Fibroblast of lung (primary cell): ENCODE measurements at regions not wholly inside any gene's neighbourhood (a gene's known extent, or its start where the extent isn't known, plus 50 kb on each side); places are given as distances from the start of the nearest gene placed in this dataset.

Source experiments
- DNase-seq, 2 donors: peaks; one replicate each; pipeline versions ENCODE4 v3.0.0 to v3.0.0-alpha.2; 2010; ENCODE audit warnings: low read depth in 2 of 2
- H2AFZ ChIP-seq: 2 replicates; pipeline ENCODE4 v1.5.1; 2012; ENCODE audit warnings: low read length, control low read depth, inconsistent platforms
- H3K27ac ChIP-seq: 2 replicates; pipeline ENCODE4 v1.5.1; 2011; ENCODE audit warnings: low read length, control low read depth; ENCODE audit not compliant: insufficient read depth
- H3K27me3 ChIP-seq: 2 replicates; pipeline ENCODE4 v1.5.1; 2011; ENCODE audit warnings: mild to moderate bottlenecking, low read length; ENCODE audit not compliant: control insufficient read depth, insufficient read depth
- H3K36me3 ChIP-seq: 2 replicates; pipeline ENCODE4 v1.5.1; 2011; ENCODE audit warnings: low read length; ENCODE audit not compliant: control insufficient read depth, insufficient read depth
- H3K4me1 ChIP-seq: 2 replicates; pipeline ENCODE4 v1.5.1; 2011; ENCODE audit warnings: low read length; ENCODE audit not compliant: control insufficient read depth, insufficient read depth; ENCODE audit errors: extremely low read depth
- H3K4me2 ChIP-seq: 2 replicates; pipeline ENCODE4 v1.5.1; 2011; ENCODE audit warnings: low read length, control low read depth; ENCODE audit not compliant: insufficient read depth; ENCODE audit errors: extremely low read depth
- H3K4me3 ChIP-seq, 4 experiments: fragments of 200-600 bp in 1 of 4; sonication (generic) in 1 of 4; replicated peaks in 1 of 4; 2 replicates each; pipeline ENCODE4 v1.5.1; 2011 to 2016; ENCODE audit warnings: low read length in 4 of 4, low read depth in 3 of 4, mild to moderate bottlenecking in 3 of 4, control low read depth in 2 of 4, inconsistent platforms in 1 of 4, mixed read lengths in 1 of 4; ENCODE audit not compliant: insufficient read depth in 1 of 4; ENCODE audit errors: control extremely low read depth in 1 of 4
- H3K79me2 ChIP-seq: 2 replicates; pipeline ENCODE4 v1.5.1; 2012; ENCODE audit warnings: mild to moderate bottlenecking, low read length, inconsistent platforms; ENCODE audit not compliant: control insufficient read depth, insufficient read depth
- H3K9ac ChIP-seq: 2 replicates; pipeline ENCODE4 v1.5.1; 2011; ENCODE audit warnings: mild to moderate bottlenecking, low read length, control low read depth; ENCODE audit not compliant: insufficient read depth
- H3K9me3 ChIP-seq: 2 replicates; pipeline ENCODE4 v1.5.1; 2012; ENCODE audit warnings: low read depth, low read length; ENCODE audit not compliant: control insufficient read depth, insufficient read depth
- H4K20me1 ChIP-seq: 2 replicates; pipeline ENCODE4 v1.5.1; 2011; ENCODE audit warnings: low read length; ENCODE audit not compliant: control insufficient read depth, insufficient read depth; ENCODE audit errors: extremely low read depth
- EZH2 ChIP-seq: IDR thresholded peaks from 2 replicates; pipeline ENCODE4 v1.5.1; 2012; ENCODE audit warnings: low read length, control low read depth, mild to moderate bottlenecking; ENCODE audit errors: missing control alignments
- TF ChIP-seq, protein P1 (sequence below), 2 donors: IDR thresholded peaks in 1 of 2; conservative IDR thresholded peaks in 1 of 2; 1 replicate in 1 of 2; 2 replicates in 1 of 2; pipeline ENCODE4 v1.5.1; 2011 to 2012; ENCODE audit warnings: low read length in 2 of 2, control low read depth in 1 of 2, inconsistent platforms in 1 of 2, low read depth in 1 of 2, mild to moderate bottlenecking in 1 of 2

DNA sequence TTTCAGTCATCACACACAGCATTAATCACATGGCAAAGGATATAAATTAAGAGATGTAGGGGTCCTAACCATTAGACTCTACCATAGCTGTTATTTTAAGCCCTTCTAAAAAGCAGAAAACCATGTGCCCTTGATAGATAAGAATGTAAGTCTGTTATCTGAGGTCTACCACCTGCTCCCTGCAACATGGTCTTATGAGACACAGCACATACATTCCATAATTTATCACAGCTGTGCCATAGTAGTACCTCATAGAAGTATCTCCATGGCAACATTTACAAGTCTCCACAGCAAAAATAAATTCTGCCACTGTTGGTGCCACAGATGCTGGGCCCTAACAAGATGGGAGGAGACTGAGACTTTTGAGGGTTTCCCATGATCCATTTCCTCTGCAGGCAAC is 265.4 kb downstream of the KDM5D start:
- DNase-seq = no peak
- no peaks in the 10 kb centered on the region for H3K4me1 ChIP-seq
- H3K4me3 ChIP-seq = no peak overlapping the region
- H3K27ac ChIP-seq = no peak overlapping the region
- H3K9me3 ChIP-seq = no peaks in the 10 kb centered on the region
- no peak overlapping the region for H3K9ac ChIP-seq
- H3K79me2 ChIP-seq = no peaks in the 10 kb centered on the region
- H3K4me2 ChIP-seq = no peak overlapping the region
- no peaks in the 10 kb centered on the region for H3K27me3 ChIP-seq
- H3K36me3 ChIP-seq = no peaks in the 10 kb centered on the region
- H2AFZ ChIP-seq = no peak overlapping the region
- no peaks in the 10 kb centered on the region for H4K20me1 ChIP-seq
- TF ChIP-seq, protein P1, sequence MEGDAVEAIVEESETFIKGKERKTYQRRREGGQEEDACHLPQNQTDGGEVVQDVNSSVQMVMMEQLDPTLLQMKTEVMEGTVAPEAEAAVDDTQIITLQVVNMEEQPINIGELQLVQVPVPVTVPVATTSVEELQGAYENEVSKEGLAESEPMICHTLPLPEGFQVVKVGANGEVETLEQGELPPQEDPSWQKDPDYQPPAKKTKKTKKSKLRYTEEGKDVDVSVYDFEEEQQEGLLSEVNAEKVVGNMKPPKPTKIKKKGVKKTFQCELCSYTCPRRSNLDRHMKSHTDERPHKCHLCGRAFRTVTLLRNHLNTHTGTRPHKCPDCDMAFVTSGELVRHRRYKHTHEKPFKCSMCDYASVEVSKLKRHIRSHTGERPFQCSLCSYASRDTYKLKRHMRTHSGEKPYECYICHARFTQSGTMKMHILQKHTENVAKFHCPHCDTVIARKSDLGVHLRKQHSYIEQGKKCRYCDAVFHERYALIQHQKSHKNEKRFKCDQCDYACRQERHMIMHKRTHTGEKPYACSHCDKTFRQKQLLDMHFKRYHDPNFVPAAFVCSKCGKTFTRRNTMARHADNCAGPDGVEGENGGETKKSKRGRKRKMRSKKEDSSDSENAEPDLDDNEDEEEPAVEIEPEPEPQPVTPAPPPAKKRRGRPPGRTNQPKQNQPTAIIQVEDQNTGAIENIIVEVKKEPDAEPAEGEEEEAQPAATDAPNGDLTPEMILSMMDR (conservative IDR thresholded peaks at IDR 0.05 in 1 of 2, IDR thresholded peaks at IDR 0.05 in 1 of 2; ENCODE audit: low read depth in 1 of 2, low read length in 2 of 2) = no peak
- TF ChIP-seq EZH2 = no peak

DNA sequence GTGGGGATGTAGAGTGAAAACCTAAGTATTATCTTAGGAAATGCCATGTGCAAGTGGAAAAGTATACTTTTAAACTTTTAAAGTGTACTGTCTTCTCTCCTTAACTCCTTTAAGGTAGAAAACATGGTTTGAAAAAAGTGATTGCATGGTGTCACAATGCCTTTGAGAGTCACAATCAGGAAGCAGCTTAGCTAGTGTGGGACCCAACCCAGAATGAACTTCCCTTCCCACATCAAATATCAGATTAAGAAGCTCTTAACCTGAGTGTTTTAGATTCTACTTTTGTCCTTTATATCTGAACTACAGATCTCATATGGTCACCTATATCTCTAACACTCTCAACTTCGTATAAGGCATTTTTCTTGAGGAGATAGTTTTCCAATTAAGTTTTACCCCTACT is 266.6 kb downstream of the KDM5D start:
- H3K79me2 ChIP-seq = no peaks in the 10 kb centered on the region
- H3K27me3 ChIP-seq = no peaks in the 10 kb centered on the region
- no peaks in the 10 kb centered on the region for H3K4me1 ChIP-seq
- no peak overlapping the region for H3K27ac ChIP-seq
- H3K9ac ChIP-seq = no peak overlapping the region
- no peaks in the 10 kb centered on the region for H3K9me3 ChIP-seq
- no peaks in the 10 kb centered on the region for H3K36me3 ChIP-seq
- no peak overlapping the region for H2AFZ ChIP-seq
- TF ChIP-seq, protein P1 (conservative IDR thresholded peaks at IDR 0.05 in 1 of 2, IDR thresholded peaks at IDR 0.05 in 1 of 2; ENCODE audit: low read depth in 1 of 2, low read length in 2 of 2) = no peak
- no peak for TF ChIP-seq EZH2
- no peaks in the 10 kb centered on the region for H4K20me1 ChIP-seq
- no peak overlapping the region for H3K4me2 ChIP-seq
- no peak for DNase-seq
- H3K4me3 ChIP-seq = no peak overlapping the region

DNA sequence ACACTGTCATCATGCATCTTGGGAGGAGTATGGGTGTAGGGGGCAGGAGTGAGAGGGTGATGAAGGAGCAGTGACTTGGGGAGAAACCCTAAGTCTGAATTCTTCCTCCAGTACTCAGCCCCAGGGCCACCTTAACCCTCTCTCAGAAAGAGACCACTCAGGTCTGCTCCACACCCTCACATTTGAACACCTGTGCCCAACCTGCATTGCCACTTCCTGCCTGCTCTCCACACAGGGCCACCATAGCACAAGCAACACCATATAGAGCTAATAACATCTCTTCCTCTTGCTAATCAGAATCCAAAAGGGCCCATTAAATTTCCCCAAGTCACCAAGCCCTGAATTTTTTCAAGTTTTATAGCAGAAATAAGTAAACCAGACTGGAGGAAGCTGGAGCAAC is 278.7 kb downstream of the KDM5D start:
- H2AFZ ChIP-seq = no peak overlapping the region
- no peaks in the 10 kb centered on the region for H3K27me3 ChIP-seq
- H3K36me3 ChIP-seq = no peaks in the 10 kb centered on the region
- H3K9ac ChIP-seq = no peak overlapping the region
- no peak for TF ChIP-seq EZH2
- TF ChIP-seq, protein P1 (conservative IDR thresholded peaks at IDR 0.05 in 1 of 2, IDR thresholded peaks at IDR 0.05 in 1 of 2; ENCODE audit: low read depth in 1 of 2, low read length in 2 of 2) = no peak
- H3K9me3 ChIP-seq = no peaks in the 10 kb centered on the region
- H3K27ac ChIP-seq = no peak overlapping the region
- H3K4me3 ChIP-seq = no peak overlapping the region
- H3K79me2 ChIP-seq = no peaks in the 10 kb centered on the region
- no peak overlapping the region for H3K4me2 ChIP-seq
- no peaks in the 10 kb centered on the region for H4K20me1 ChIP-seq
- H3K4me1 ChIP-seq = no peaks in the 10 kb centered on the region
- no peak for DNase-seq
